ENCODE measurements at regions not wholly inside any gene's neighbourhood (a gene's known extent, or its start where the extent isn't known, plus 50 kb on each side); places are given as distances from the start of the nearest gene placed in this dataset.

DNA sequence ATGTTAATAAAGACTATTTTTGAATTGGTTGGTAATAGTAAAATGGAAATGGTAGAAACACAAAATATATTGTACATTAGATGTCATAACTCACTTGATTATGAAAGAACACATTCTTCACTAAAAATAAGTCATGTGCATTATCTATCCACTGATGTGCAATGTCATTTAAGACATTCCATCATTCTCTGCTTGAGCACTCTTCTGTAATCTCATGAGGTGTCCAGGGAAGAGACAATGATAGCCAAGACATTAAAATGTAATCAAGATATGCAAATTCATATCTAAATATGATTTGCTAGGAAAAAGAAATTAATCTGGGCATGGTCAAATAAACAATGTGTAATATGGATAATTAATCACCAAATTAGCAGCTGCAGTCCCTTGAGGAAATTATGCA, 422.5 kb downstream of the BTG1 start:
- Histone ChIP-seq H3K4me1 (no peaks in the 10 kb centered on the region), H3K27me3 (no peaks in the 10 kb centered on the region), H3K9me3 (no peaks in the 10 kb centered on the region), H3K36me3 (no peaks in the 10 kb centered on the region), H3K4me3 (no peak overlapping the region), H3K27ac (no peak overlapping the region)
- no peak for DNase-seq
- ATAC-seq: no peak
- intact Hi-C loops (cut with DNase I): no loop called here
- no peak for TF ChIP-seq POLR2A (IDR thresholded peaks at IDR 0.05)
- TF ChIP-seq, protein P1, sequence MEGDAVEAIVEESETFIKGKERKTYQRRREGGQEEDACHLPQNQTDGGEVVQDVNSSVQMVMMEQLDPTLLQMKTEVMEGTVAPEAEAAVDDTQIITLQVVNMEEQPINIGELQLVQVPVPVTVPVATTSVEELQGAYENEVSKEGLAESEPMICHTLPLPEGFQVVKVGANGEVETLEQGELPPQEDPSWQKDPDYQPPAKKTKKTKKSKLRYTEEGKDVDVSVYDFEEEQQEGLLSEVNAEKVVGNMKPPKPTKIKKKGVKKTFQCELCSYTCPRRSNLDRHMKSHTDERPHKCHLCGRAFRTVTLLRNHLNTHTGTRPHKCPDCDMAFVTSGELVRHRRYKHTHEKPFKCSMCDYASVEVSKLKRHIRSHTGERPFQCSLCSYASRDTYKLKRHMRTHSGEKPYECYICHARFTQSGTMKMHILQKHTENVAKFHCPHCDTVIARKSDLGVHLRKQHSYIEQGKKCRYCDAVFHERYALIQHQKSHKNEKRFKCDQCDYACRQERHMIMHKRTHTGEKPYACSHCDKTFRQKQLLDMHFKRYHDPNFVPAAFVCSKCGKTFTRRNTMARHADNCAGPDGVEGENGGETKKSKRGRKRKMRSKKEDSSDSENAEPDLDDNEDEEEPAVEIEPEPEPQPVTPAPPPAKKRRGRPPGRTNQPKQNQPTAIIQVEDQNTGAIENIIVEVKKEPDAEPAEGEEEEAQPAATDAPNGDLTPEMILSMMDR (IDR thresholded peaks at IDR 0.05): no peak

DNA sequence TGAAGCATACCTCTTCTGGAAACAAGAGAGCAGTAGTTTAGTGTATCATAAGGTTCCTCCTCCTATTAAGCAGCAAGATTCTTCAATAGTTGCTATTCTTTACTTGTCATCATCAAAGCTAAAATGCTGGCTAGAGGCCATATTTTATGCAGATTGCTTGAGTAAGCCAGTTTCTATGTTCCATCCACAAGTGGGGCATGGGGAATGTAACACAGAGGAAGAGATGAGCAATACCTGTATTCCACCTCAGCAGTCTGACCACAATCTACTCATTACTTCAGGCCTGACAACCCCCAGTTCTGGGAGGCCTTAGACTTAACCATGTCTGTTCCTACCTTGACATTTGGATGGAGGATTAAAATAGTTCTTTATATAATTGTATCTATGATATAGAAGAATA, 423.6 kb downstream of the BTG1 start:
- no peaks in the 10 kb centered on the region for H3K36me3 ChIP-seq
- H3K27me3 ChIP-seq: no peaks in the 10 kb centered on the region
- no peaks in the 10 kb centered on the region for H3K4me1 ChIP-seq
- no peak overlapping the region for H3K27ac ChIP-seq
- H3K9me3 ChIP-seq: no peaks in the 10 kb centered on the region
- no peak for TF ChIP-seq POLR2A (IDR thresholded peaks at IDR 0.05)
- TF ChIP-seq, protein P1 (IDR thresholded peaks at IDR 0.05): no peak
- ATAC-seq (no peak), DNase-seq (no peak)
- intact Hi-C loops (cut with DNase I): no loop called here
- no peak overlapping the region for H3K4me3 ChIP-seq

DNA sequence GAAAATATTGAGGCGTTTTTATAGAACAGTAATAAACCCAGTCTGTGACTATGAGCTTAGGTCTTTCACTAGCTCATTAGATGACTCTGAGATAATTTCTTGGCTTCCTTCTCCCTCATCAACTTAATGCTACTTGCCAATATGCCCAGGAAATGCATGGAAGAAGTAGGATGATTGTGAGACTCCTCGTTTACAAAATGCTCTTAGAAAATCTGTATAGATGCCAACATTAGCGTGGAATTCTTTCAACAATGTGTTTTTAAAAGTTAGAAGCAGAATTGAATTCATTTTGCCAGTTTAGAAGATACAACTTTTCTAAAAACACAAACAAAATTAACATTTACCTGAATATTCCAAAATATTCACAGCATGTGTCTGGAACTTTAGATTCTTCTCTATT, 424.6 kb downstream of the BTG1 start:
- intact Hi-C loops (cut with DNase I): no loop called here

DNA sequence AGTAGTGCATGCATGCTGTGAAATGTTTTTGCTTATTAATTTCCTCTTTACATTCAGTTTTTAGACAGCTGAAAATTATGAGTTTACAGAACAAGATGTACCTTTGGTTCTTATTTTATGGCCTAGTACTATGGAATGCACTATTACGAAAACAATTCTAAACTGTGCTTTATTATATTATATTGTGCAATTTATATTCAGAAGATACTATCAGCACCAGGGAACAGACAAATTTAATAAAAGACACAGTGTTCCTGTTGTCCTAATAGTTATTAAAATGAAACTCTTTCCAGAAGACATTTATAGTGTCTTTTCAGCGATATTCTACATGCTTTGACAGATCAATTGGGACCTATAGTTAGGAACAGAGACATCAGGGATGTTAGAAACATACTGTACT, 427.3 kb downstream of the BTG1 start:
- Histone ChIP-seq H3K9me3 (no peaks in the 10 kb centered on the region), H3K36me3 (no peaks in the 10 kb centered on the region), H3K27ac (no peak overlapping the region), H3K27me3 (no peaks in the 10 kb centered on the region), H3K4me1 (no peaks in the 10 kb centered on the region), H3K4me3 (no peak overlapping the region)
- TF ChIP-seq, protein P1 (IDR thresholded peaks at IDR 0.05): no peak
- no peak for TF ChIP-seq POLR2A (IDR thresholded peaks at IDR 0.05)
- intact Hi-C loops (cut with DNase I): no loop called here
- DNase-seq: no peak
- ATAC-seq: no peak
- WGBS, 4 donors: 93 to 96% (median 95%) methylated on average over 2 of the region's 2 CpGs

More for the DNA sequence above, 424.6 kb downstream of the BTG1 start:
- no peak for DNase-seq
- no peak overlapping the region for H3K27ac ChIP-seq
- no peak for ATAC-seq
- no peak overlapping the region for H3K4me3 ChIP-seq
- H3K27me3 ChIP-seq: no peaks in the 10 kb centered on the region
- H3K4me1 ChIP-seq: no peaks in the 10 kb centered on the region
- H3K9me3 ChIP-seq: no peaks in the 10 kb centered on the region
- WGBS, 4 donors: 47 to 63% (median 52%) methylated on average over 3 of the region's 3 CpGs
- no peaks in the 10 kb centered on the region for H3K36me3 ChIP-seq
- TF ChIP-seq, protein P1 (IDR thresholded peaks at IDR 0.05): no peak
- TF ChIP-seq POLR2A (IDR thresholded peaks at IDR 0.05): no peak

Measured in heart left ventricle (tissue), 16 donors.